NB4 (cell line): ENCODE measurements at regions not wholly inside any gene's neighbourhood (a gene's known extent, or its start where the extent isn't known, plus 50 kb on each side); places are given as distances from the start of the nearest gene placed in this dataset.

Source experiments
- POLR2A ChIP-seq: IDR thresholded peaks from 2 replicates; pipeline ENCODE4 v1.6.1; 2011; ENCODE audit warnings: mild to moderate bottlenecking; ENCODE audit not compliant: insufficient read length; ENCODE audit errors: extremely low read depth
- TF ChIP-seq, protein P1 (sequence below): IDR thresholded peaks from one replicate; pipeline ENCODE4 v1.5.1; 2012; ENCODE audit warnings: low read depth, low read length

DNA sequence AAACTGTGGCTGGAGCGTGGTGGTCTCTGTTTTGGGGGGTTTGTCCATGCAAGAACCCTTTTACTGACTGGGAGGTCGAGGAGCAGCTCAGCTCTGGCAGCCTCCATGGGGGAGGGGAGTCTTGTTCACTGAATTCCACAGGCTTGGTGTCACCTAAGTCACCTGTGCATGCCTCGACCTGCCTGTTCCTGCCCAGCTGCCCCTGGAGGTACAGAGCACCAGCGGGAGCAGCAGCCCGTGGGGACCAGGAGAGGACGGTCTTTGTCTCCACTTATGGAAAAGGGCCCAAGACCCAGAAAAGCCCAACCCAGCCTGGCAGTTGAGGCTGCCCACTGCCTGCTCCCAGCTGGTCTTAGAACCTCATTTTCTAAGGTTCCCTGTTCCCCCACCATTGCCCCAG lies 168.7 kb upstream of the AGAP1 start:
- TF ChIP-seq POLR2A = no peak
- TF ChIP-seq, protein P1, sequence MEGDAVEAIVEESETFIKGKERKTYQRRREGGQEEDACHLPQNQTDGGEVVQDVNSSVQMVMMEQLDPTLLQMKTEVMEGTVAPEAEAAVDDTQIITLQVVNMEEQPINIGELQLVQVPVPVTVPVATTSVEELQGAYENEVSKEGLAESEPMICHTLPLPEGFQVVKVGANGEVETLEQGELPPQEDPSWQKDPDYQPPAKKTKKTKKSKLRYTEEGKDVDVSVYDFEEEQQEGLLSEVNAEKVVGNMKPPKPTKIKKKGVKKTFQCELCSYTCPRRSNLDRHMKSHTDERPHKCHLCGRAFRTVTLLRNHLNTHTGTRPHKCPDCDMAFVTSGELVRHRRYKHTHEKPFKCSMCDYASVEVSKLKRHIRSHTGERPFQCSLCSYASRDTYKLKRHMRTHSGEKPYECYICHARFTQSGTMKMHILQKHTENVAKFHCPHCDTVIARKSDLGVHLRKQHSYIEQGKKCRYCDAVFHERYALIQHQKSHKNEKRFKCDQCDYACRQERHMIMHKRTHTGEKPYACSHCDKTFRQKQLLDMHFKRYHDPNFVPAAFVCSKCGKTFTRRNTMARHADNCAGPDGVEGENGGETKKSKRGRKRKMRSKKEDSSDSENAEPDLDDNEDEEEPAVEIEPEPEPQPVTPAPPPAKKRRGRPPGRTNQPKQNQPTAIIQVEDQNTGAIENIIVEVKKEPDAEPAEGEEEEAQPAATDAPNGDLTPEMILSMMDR = no peak
